ENCODE measurements at regions not wholly inside any gene's neighbourhood (a gene's known extent, or its start where the extent isn't known, plus 50 kb on each side); places are given as distances from the start of the nearest gene placed in this dataset.

DNA sequence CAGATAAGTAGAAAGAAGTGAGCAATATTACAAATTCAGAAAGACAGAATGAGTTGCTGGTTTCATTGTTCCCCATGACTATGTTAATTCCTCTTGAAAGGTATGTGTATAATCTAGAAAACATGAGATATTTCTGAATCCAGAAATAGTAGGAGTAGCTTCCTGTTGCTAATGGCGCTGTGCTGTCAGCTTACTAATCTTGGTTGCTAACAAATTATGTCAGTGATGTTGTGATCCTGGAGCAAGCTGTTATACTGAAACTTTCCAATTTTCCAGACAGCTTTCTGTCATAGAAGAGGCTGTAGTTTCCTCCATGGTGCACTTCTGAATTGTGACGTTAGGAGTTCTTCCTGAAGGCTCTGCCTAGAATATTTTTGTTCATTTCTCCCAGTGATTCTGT, 372.3 kb downstream of the USP25 start:
- no peak for TF ChIP-seq POLR2A (IDR thresholded peaks at IDR 0.05)
- TF ChIP-seq, protein P1, sequence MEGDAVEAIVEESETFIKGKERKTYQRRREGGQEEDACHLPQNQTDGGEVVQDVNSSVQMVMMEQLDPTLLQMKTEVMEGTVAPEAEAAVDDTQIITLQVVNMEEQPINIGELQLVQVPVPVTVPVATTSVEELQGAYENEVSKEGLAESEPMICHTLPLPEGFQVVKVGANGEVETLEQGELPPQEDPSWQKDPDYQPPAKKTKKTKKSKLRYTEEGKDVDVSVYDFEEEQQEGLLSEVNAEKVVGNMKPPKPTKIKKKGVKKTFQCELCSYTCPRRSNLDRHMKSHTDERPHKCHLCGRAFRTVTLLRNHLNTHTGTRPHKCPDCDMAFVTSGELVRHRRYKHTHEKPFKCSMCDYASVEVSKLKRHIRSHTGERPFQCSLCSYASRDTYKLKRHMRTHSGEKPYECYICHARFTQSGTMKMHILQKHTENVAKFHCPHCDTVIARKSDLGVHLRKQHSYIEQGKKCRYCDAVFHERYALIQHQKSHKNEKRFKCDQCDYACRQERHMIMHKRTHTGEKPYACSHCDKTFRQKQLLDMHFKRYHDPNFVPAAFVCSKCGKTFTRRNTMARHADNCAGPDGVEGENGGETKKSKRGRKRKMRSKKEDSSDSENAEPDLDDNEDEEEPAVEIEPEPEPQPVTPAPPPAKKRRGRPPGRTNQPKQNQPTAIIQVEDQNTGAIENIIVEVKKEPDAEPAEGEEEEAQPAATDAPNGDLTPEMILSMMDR (IDR thresholded peaks at IDR 0.05): no peak
- TF ChIP-seq EP300 (IDR thresholded peaks at IDR 0.05): no peak
